Caki2 (cell line): ENCODE measurements at regions not wholly inside any gene's neighbourhood (a gene's known extent, or its start where the extent isn't known, plus 50 kb on each side); places are given as distances from the start of the nearest gene placed in this dataset.
"Not testable (repeated sequence)": the region's sequence is repeated elsewhere in the genome, so short reads cannot be mapped to it uniquely, and the experiment has no call there.

ENCODE experiments used
- DNase-seq: peaks from one replicate; pipeline ENCODE4 v3.0.0-alpha.2; 2015; ENCODE audit warnings: low read depth
- in situ Hi-C: cut with HindIII; loops from 2 replicates; pipeline ENCODE4 v1.10.0; 2016; ENCODE audit warnings: low sequenced_read_pairs, low pct_unique_long_range_greater_than_20kb, mixed read lengths

DNA sequence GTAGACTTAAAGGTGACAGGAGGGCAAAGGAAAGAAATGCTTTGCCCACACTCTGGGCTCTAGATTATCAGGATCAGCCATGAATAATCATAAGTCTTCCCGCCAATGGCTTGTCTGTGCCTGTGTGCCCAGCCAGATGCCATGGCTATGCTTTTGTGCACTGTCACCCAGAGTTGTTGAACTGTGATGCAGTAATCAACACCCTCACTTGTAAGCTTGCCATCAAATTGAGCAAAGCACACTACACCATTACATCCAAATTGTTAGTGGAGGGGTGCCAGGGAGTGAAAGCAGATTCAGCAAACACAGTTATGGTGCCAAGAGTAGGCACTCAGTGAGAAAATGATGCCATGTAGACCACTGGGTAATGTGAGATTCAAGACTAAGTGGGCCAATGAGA lies 845.3 kb upstream of the MIR17HG start:
- in situ Hi-C loops = no loop called here
- no peak for DNase-seq

DNA sequence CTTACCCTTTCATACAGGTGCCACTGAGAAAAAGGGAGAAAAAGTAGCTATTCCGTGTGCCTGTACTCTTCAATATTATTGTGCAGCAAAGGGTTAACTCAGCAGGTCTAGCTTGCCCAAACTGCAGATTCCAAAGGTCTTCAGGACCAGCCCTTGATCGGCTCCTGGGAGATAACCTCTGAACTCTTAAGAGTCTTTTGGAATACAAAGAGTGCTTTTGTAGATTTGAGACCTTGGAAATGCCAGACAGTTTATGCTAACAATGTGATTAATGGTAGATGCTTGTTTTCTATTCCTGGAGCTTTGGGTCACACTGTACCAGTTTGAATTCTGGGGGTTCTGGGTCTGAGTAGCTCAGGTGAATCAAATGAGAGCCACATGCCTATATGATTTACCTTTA lies 844.7 kb upstream of the MIR17HG start:
- DNase-seq = no peak
- in situ Hi-C loops = no loop called here

DNA sequence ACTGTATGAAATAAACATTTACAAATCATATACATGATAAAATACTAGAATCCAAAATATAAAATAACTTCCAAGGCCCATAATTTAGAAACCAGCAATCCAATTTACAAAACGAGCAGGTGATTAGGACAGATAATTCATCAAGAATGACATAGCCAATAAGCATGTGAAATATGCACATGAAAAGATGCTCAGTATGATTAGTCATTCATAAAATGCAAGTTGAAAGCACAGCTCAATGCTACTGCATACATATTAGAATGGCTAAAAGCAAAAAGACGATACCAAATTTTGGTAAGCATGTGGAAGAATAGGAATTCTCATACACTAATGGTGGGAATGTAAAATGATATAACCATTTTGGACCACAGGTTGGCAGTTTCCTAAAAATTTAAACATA lies 837.2 kb upstream of the MIR17HG start:
- in situ Hi-C loops = no loop called here

DNA sequence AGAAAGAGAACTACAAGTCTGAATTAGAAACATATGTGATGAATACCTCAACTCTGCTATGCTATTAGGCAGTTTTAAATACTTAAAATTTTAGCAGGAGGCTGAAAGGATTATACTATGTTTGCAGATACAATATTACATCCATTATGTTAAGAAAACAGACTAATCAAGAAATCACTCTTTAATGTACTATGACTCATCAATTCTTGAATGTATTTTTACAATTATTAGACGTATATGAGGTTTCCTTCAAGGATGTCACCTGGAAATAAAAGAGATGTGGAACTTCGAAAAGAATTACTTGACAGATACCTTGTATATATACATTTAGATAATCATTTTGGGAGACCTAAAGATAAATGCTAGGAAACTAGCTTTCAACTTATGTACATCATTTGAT lies 835.6 kb upstream of the MIR17HG start:
- in situ Hi-C loops = no loop called here

More for the DNA sequence above, 837.2 kb upstream of the MIR17HG start:
- DNase-seq = no peak

DNA sequence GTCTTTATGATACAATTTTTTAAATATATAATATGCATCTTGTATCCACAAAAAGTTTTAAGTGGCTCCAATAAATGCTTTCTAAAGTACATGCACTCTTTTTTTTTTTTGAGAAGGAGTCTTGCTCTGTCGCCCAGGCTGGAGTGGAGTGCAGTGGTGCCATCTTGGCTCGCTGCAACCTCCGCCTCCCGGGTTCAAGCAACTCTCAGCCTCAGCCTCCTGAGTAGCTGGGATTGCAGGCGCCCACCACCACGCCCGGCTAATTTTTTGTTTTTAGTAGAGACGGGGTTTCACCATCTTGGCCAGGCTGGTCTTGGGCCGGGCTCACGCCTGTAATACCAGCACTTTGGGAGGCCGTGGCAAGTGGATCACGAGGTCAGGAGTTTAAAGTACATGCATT lies 832.8 kb upstream of the MIR17HG start:
- DNase-seq = not testable (repeated sequence)

More for the DNA sequence above, 835.6 kb upstream of the MIR17HG start:
- no peak for DNase-seq

DNA sequence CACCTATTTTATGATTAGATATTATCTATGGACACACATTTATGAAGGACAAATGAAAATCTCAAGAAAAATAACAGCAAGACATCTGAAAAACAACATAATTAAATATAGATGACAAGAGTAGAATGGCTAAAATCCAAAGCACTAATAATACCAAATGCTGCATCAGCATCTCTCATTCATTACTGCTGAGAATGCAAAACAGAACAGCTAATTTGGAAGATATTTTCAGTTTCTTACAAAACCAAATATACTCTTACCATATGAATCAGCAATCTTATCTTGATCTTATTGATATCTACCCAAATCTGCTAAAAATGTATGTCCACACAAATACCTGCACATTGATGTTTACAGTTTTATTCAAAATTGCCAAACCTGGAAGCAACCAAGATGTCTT lies 829.1 kb upstream of the MIR17HG start:
- in situ Hi-C loops = no loop called here
- no peak for DNase-seq

More for the DNA sequence above, 832.8 kb upstream of the MIR17HG start:
- in situ Hi-C loops = not testable (repeated sequence)

DNA sequence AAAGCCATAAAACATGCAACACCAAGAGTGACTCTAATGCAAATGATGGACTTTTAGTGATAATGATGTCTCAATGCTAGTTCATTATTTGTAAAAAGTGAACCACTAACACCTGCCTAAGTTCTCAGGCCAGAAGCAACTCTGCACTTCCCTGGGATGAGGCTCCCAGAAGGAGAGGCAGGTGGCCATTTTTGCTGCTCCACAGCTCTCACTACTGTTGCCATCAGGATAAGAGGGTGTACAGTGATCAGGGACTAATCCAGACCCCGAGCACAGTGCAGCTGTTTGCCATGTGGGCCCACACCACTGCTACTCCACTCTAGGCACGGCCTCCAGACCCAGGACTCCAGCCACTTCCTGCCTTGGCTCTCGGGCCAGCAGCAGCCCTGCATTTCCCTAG lies 828.3 kb upstream of the MIR17HG start:
- in situ Hi-C loops = no loop called here

DNA sequence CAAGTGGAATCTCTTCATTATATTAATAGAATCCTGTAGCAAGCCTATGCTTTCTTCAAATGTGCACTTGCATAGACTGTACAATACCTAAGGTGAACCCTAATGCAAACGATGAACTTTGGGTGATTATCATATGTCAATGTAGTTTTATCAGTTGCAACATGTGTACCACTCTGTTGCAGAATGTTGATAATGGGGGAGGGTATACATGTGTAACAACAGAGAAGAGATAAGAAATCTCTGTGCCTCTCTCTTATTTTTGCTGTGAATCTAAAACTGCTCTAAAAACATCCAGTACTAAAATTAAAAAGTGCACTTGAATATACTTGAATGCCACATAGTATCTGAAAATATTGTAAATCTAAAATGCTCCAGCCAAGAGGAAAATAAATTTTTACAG lies 820.8 kb upstream of the MIR17HG start:
- in situ Hi-C loops = no loop called here
- no peak for DNase-seq

More for the DNA sequence above, 828.3 kb upstream of the MIR17HG start:
- no peak for DNase-seq

DNA sequence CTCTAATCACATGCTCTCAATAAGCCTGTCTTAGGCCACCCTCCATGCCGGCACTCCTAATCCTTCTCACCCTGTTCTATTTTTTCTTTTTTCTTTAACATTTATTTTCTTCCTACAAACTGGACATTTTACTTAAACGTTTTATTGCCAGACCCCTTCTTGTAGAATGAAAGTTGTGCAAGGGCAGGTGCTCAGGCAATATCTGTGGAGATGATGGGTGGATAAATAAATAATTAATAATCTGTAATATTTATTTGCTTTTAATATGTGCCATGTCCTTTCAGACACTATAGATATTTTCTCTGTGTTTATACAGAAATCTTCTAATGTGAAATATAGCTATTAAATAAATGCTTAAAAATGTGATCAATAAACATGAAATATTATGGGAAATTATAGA lies 815.7 kb upstream of the MIR17HG start:
- no peak for DNase-seq
- in situ Hi-C loops = no loop called here

DNA sequence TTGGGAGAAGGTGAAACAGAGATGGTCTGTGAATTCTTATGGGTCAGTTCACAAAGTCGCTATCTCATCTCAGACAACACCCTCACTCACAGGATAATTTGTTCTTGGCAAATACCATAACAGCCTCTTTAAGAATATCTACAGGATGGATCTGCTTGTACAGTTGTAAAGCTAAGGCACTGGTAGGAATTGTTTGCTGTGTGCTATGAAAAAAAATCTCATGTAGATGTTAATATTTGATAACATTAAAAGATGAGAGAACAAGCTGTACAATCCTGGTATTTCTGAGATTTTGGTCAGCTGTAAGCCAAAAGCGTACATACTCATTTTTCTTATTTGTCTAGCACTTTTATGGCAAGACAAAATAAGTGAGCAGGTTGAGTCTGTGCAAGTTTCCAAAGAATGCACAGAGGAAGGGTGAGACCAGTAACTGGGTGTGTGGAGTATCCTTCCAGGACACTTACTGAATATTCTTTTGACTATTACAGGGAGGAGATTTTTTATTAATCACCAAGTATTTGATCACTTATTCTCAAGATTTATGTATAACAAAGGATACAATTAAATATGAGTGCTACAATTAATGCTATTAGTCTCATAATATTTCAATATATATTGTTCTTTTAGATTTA lies 814.5 kb upstream of the MIR17HG start:
- in situ Hi-C loops = no loop called here
- no peak for DNase-seq

DNA sequence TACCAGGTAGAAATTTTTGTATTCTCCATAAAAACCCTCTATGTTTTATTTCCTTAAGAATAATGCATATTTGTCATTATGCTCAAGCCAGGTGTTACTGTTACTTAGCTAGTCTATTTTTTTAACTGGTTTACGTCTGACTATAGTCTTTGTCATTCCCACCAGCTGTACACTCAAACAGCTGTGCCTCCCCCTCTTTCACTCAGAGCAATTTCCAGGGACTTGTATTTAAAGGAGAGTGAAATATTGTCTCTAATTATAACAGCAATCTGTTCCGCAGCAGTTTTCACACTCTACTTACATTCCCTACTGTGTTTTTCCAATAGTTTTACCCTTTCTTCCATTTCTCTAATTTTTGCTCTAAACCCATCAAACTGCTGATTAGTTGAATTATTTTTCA lies 813.6 kb upstream of the MIR17HG start:
- in situ Hi-C loops = no loop called here
- no peak for DNase-seq

DNA sequence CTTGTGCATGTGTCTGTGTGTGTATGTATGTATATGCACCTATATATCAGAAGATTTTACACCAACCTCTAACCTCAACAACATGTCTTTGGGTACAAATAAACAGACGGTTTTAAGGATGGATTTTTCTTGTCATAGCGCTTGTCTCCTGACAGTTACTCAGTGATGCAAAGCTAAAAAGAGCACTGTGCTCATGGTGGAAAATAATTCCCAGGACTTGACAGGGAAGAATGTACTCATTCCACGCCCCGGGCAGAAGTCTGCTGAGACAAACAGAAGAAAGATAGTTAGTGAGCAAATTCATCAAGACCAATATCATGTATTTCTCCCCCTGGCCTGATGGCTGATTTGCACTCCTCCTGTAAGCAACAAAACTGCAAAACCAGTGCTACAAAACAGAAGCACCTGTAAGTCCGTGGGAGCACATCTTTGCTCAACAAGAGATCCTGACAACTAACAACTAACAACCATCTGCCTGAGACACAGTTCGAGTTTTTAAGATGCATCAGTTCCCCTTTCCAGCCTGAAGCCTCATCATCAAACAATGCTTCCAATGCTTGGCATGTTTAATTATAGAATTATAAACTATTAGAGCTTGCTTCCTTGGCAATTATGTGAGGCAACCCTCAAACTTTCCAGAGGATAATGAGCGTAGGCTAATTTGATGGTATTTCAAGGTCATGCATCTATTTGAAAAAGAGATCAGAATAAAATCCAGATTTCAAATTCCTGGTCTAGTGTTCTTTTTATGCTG lies 812.7 kb upstream of the MIR17HG start:
- DNase-seq = no peak
- in situ Hi-C loops = no loop called here

DNA sequence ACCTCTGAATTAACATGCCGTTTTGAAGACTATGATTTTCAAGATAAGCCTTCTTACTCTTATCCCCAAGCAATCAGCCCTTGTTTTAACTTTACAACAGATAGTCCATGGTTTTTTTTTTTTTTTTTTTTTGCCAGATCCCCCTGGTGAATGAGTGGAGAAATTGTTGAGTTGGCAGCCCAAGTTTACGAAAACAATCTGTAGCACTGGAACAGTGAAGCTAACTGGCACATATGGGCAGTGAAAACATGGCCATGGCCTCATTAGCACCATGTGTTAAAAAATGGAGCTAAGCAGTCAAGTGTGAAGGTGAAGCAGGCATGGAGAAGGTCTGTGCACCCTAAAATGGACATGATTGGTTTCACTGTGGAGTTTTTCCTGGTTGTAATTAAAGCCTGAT lies 812.1 kb upstream of the MIR17HG start:
- no peak for DNase-seq
- in situ Hi-C loops = no loop called here

DNA sequence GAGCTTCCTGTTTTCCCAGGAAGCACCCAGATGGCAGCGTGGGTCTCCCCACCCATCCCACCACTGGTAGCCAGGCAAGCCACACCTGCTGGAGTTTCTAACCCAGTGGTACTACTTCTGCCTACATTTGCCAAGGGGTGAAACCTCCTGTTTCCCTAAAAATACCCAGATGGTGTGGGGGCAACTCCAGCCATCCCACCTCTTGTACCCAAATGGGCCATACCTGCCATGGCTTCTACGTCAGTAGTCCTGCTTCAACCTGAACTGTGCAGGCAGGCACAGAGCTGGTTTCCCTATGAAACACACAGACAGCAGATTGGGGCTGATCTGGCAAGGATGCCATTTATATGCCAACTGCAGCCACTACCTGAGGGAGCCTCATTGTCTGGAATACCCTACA lies 809.4 kb upstream of the MIR17HG start:
- in situ Hi-C loops = no loop called here
- DNase-seq = no peak

DNA sequence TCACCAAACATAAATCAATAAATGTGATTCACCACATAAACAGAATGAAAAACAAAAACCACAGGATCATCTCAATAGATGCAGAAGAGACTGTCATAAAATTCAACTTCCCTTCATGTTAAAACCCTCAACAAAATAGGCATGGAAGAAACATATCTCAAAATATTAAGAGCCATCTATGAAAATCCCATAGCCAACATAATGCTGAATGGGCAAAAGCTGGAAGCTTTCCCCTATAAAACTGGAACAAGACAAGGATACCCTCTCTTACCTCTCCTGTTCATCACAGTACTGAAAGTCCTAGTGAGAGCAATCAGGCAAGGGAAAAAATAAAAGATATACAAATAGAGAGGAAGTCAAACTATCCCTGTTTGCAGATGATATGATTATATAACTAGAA lies 806.1 kb upstream of the MIR17HG start:
- no peak for DNase-seq
- in situ Hi-C loops = no loop called here

DNA sequence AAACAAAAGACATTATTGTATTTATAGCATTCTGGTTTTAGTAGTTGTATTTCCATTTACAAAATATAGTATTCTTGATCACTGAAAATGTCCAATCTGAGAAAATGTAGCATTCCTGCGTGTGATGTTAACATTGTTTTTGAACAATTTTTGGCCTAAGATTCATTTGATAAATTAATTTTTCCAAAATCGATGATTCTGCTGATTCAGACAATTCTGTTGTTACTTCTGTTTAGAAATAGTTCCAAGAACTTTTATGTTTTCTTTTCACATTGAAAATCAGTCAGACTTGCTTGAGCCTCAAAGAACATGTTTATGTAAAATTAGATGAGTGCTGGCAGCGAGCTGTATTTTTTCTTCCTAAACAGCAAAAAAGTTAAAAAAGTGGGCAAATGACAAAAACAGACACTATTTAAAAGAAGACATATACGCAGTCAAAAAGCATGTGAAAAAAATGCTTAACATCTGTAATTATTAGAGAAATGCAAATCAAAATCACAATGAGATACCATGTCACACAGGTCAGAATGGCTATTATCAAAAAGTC lies 804.5 kb upstream of the MIR17HG start:
- no peak for DNase-seq
- in situ Hi-C loops = no loop called here

DNA sequence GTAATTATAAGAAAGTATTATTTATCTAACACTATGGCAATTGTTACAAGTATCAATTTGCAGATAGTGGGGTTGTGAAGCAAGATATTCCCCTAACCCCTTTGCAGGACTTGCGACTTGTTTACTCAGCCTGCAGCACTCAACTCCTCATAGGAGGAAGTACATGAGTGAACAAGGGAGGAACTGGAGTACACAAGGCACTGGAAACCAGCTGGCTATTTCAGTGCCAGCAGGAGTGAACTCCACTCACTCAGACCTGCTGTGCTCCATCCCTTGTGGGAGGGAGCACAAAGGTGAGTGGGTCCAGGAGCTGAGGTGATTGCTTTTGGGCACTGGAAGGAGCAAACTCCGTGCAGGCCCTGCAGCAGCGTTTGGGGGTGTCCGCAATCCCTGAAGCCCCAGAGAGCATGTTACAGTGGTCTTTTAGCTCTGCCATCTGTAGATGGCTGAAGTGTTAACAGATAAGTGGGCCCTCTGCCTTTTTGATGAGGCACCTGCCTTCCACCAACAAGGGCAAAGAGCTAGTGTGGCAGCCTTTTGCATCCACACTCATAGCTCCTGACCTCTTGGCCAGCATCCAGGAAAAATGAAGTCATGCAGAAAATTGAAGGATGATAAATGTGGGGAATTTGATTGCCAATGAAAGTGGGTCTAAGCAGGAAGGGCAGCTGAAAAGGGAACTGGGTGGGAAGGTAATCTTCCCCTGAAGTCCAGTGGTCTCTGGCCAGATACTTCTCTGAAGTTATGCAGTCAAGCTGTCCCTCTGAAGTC lies 802.2 kb upstream of the MIR17HG start:
- DNase-seq = no peak
- in situ Hi-C loops = no loop called here

DNA sequence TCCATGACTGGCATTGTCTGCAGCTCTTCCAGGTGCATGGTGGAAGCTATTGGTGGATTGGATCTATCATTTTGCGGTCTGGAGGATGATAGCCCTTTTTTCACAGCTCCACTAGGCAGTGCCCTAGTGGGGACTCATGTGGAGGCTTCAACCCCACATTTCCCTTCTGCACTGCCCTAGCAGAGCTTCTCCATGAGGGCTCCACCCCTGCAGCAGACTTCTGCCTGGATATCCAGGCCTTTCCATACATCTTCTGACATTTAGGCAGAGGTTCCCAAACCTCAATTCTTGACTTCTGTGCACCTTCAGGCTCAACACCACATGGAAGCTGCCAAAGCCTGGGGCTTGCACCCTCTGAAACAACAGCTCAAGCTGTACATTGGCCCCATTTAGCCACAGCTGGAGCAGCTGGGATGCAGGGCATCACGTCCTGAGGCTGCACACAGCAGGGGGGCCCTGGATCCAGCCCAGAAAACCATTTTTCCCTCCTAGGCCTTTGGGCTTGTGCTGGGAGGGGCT lies 800.2 kb upstream of the MIR17HG start:
- no peak for DNase-seq

DNA sequence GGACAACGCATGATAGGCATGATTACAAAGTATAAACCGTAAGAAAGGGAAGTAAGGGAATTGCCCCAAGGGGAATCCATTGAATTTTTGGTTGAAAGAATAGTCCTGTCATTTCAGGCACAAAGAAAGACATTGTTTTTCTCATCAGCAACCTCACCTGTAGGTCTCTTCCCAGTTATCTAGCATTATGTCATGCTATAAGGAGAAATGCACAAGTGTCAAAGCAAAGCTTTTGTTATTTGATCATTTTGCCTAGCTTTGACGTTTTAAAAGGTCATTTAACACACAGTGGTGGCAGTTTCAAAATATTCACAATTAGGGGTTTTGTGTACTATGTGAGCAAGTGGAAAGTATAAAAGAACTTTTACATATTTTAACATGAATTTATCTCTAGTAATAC lies 796.2 kb upstream of the MIR17HG start:
- in situ Hi-C loops = no loop called here
- no peak for DNase-seq

More for the DNA sequence above, 800.2 kb upstream of the MIR17HG start:
- in situ Hi-C loops = no loop called here
